Astrocyte of the cerebellum (primary cell): ENCODE measurements at regions not wholly inside any gene's neighbourhood (a gene's known extent, or its start where the extent isn't known, plus 50 kb on each side); places are given as distances from the start of the nearest gene placed in this dataset.
"Not testable (repeated sequence)": the region's sequence is repeated elsewhere in the genome, so short reads cannot be mapped to it uniquely, and the experiment has no call there.

ENCODE experiments used
- DNase-seq: peaks from one replicate; pipeline ENCODE4 v3.0.0-alpha.2; 2011; ENCODE audit warnings: low read depth
- H3K4me3 ChIP-seq: 2 replicates; pipeline ENCODE4 v1.5.1; 2011; ENCODE audit warnings: mild to moderate bottlenecking, low read depth, low read length, moderate library complexity
- in situ Hi-C: cut with HindIII; loops from 2 replicates; pipeline ENCODE4 v1.10.0; 2017; ENCODE audit warnings: low sequenced_read_pairs
- TF ChIP-seq, protein P1 (sequence below): IDR thresholded peaks from 2 replicates; pipeline ENCODE4 v1.5.1; 2012; ENCODE audit warnings: low read length, low read depth, moderate library complexity, mild to moderate bottlenecking; ENCODE audit errors: missing control alignments

DNA sequence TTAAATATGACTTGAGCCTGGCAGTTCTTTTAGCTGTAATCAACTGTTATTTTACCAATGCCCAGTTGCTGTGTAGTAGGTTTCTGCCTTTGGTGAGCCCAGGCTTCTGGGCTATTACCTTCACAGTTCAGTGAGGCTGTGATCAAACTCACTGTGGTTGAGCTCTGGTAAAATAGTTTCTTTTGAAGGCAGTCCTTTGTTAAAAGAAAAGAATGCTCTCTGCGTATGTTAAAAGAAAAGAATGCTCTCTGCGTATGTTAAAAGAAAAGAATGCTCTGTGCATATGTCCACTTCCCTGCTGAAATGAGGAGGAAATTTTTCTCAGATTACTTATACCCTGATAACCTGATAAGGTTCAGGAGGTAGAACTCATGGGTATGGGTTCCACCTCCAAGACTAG lies 244.3 kb downstream of the RNF144A start:
- no peak overlapping the region for H3K4me3 ChIP-seq
- DNase-seq = no peak
- in situ Hi-C loops = no loop called here
- TF ChIP-seq, protein P1, sequence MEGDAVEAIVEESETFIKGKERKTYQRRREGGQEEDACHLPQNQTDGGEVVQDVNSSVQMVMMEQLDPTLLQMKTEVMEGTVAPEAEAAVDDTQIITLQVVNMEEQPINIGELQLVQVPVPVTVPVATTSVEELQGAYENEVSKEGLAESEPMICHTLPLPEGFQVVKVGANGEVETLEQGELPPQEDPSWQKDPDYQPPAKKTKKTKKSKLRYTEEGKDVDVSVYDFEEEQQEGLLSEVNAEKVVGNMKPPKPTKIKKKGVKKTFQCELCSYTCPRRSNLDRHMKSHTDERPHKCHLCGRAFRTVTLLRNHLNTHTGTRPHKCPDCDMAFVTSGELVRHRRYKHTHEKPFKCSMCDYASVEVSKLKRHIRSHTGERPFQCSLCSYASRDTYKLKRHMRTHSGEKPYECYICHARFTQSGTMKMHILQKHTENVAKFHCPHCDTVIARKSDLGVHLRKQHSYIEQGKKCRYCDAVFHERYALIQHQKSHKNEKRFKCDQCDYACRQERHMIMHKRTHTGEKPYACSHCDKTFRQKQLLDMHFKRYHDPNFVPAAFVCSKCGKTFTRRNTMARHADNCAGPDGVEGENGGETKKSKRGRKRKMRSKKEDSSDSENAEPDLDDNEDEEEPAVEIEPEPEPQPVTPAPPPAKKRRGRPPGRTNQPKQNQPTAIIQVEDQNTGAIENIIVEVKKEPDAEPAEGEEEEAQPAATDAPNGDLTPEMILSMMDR = no peak

DNA sequence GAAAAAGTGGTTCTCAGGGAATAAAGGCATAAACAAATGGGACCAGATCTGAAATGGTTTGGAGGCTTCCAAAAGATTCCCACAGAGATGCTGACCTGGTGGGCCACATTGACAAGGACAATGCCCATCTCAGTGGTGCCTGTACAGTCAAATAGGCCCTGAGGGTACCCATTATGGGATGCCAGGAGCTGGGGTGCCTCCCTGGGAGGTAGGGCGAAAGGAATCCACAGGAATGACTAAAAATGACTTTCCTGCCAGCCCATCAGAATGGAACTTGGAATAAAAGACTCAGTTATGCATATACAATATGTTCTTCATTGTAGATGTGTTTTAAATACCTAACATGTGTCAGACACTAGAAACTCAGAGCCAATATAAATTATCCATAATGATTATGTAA lies 248.5 kb downstream of the RNF144A start:
- no peak overlapping the region for H3K4me3 ChIP-seq
- DNase-seq = no peak
- TF ChIP-seq, protein P1 = no peak
- in situ Hi-C loops = no loop called here

DNA sequence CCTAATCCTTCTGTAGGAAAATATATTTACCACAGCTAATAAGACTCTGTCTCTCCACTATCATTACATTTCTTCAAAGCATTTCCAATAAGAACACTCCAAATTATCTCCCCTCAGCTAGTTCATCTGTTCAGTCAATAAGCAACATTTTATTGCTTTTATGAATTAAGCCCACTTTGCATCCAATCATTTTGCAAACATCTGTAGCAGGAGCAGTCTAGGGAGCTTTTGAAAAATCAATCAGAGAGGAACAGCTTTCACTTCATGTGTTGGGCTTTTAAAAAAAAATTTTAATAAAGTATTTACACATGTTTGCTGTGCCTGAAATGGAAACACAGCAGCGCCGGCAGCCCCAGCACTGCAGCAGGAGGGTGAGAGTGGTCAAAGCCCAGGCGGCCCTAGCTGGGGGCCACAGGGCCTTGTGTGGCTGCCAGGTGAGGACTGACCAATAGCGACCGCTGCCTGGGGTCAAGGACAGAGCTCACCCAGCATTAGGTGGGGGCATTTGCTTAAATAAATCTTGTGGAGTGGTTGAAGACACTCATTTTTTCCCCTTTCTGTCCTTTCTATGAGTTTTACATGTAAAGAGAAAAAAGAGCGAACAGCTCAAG lies 250.7 kb downstream of the RNF144A start:
- DNase-seq = no peak
- TF ChIP-seq, protein P1 = no peak
- in situ Hi-C loops = no loop called here
- no peak overlapping the region for H3K4me3 ChIP-seq

DNA sequence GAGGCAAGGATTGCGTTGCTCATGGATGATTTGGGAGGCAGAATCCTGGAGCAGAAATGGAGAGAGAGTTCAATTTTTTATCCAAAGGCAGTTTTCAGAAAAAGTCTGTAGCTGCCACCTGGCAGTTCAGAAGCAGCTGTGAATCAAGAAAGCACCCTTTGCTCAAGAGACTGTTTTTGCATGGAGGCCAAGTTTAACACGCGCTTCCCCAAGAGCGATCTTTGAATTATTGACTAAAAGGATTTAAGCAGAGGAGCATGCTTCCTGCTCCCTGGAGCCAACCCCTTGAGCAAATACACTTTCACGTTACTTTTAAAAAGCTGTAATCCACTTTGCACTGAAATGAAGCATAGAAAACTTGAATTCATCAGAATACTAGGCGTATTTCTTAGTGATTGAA lies 252.4 kb downstream of the RNF144A start:
- no peak overlapping the region for H3K4me3 ChIP-seq
- TF ChIP-seq, protein P1 = no peak
- DNase-seq = no peak
- in situ Hi-C loops = no loop called here

DNA sequence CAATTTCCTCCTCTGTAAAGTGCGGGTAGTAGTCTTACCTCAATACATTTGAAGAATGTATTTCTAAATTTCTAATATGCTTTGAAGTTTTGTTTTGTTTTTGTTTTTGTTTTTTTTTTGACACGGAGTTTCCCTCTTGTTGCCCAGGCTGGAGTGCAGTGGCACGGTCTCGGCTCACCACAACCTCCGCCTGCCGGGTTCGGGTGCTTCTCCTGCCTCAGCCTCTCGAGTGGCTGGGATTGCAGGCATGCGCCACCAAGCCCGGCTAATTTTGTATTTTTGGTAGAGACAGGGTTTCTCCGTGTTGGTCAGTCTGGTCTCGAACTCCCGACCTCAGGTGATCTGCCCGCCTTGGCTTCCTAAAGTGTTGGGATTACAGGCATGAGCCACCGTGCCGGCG lies 261.8 kb downstream of the RNF144A start:
- H3K4me3 ChIP-seq, DNase-seq, in situ Hi-C loops: not testable (repeated sequence)

DNA sequence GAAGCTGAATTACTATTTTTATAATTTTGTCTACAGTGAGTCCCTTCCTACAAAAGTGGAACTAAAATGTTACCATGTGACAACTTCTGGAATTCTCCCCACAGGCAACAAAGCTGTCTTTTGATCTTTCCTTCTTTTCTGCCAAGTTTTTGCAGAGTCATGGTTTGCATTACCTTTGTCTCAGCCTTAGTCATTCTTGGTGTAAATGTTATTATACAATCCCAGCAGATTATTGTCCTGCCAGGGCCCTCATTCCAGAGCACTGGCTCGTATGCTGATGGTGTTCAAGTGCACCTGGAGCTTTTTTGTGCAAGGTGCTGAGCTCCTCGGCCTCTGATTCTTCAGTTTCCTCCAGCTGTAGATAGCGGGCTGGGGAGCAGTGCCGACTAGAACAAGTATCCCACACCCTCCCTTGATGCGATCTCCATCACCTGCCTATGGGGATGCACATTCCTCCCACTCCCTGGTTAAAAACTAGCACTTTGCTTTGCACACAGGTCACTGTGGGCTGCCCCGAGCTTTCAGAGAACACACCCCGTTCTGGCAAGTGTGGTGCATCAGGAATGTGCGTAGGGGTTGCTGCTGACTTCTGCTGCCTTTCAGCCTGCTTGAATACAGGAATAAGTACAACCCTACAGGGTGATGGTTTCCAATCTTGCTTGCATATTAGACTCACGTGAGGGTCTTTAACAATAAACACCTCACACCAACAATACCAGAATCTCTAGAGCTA lies 263.6 kb downstream of the RNF144A start:
- peak; percentile 84 for DNase-seq
- H3K4me3 ChIP-seq = no peak overlapping the region
- in situ Hi-C loops = no loop called here
- TF ChIP-seq, protein P1 = no peak

DNA sequence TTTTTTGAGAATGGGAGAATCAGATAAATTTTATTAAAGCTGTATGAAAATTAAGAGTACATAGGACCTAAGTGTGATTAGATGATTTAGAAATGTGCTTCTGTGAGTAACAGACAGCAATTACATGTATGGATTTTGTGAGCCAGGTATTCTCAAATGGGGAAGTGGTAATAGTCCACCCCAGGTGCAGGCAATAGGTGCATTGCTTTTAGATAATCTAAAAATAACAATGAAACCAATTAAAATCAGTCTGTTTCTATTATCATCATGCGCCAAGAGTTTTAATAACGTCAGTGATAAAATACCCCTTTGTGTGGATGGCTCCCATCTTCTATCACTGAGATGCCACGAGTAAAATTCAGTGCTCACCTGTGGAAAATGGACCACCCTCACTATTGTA lies 265.3 kb downstream of the RNF144A start:
- H3K4me3 ChIP-seq = no peak overlapping the region
- in situ Hi-C loops = no loop called here
- TF ChIP-seq, protein P1 = no peak
- DNase-seq = no peak
